Activated naive CD8-positive, alpha-beta T cell treated with anti-CD3 and anti-CD28 coated beads, Interleukin-2, amount 50 U/mL, for 24 hours (primary cell): ENCODE measurements at regions not wholly inside any gene's neighbourhood (a gene's known extent, or its start where the extent isn't known, plus 50 kb on each side); places are given as distances from the start of the nearest gene placed in this dataset.

Experiments used
- ATAC-seq: fragments of 150-1000 bp; cut with Tn5 transposase; one replicate; pipeline ENCODE4 v1.10.0; 2021
- DNase-seq: peaks from one replicate; pipeline ENCODE4 v3.0.0; 2021
- H3K27ac Mint-ChIP-seq: one replicate; pipeline ENCODE4 v1.8.0; 2021; ENCODE audit warnings: mild to moderate bottlenecking, mixed read lengths
- H3K27me3 Mint-ChIP-seq: one replicate; pipeline ENCODE4 v1.8.0; 2021; ENCODE audit warnings: mixed read lengths
- H3K36me3 Mint-ChIP-seq: one replicate; pipeline ENCODE4 v1.8.0; 2021; ENCODE audit warnings: low read depth, mixed read lengths
- H3K4me1 Mint-ChIP-seq: one replicate; pipeline ENCODE4 v1.8.0; 2021; ENCODE audit warnings: mixed read lengths
- H3K4me3 Mint-ChIP-seq: one replicate; pipeline ENCODE4 v1.8.0; 2021; ENCODE audit warnings: mild to moderate bottlenecking, moderate library complexity, mixed read lengths
- H3K9me3 Mint-ChIP-seq: one replicate; pipeline ENCODE4 v1.8.0; 2021; ENCODE audit warnings: mixed read lengths

DNA sequence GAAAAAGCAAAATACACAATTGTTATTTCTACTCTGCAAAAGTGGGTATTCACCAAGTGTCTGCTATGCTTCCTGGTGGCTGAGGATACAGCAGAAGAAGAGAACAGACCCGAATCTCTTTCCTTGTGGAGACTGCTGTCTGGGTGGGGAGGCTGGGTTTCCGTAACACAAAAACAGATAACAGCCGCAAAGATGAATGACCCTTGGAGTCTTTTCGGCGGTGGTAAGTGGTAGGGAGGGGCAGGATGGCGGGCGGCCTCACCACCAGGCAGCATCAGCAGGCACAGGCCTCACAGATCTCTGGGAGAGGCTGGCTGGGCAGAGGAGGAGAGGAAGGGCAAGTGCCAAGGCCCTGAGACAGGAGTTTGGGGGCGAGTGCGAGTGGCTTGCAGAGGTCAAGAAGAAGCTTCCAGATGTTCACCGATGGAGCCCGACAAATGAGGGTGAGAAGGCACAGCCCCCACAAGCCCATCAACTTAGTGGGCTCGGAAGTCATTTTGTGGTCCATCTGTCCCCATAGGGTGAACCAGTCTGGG, 164.2 kb downstream of the RHOU start:
- H3K4me3 Mint-ChIP-seq, result no peak overlapping the region
- H3K27ac Mint-ChIP-seq, result no peak overlapping the region
- no peaks in the 10 kb centered on the region for H3K9me3 Mint-ChIP-seq
- DNase-seq (no peak), ATAC-seq (no peak)
- H3K36me3 Mint-ChIP-seq, result no peaks in the 10 kb centered on the region
- H3K27me3 Mint-ChIP-seq, result no peaks in the 10 kb centered on the region
- no peaks in the 10 kb centered on the region for H3K4me1 Mint-ChIP-seq

DNA sequence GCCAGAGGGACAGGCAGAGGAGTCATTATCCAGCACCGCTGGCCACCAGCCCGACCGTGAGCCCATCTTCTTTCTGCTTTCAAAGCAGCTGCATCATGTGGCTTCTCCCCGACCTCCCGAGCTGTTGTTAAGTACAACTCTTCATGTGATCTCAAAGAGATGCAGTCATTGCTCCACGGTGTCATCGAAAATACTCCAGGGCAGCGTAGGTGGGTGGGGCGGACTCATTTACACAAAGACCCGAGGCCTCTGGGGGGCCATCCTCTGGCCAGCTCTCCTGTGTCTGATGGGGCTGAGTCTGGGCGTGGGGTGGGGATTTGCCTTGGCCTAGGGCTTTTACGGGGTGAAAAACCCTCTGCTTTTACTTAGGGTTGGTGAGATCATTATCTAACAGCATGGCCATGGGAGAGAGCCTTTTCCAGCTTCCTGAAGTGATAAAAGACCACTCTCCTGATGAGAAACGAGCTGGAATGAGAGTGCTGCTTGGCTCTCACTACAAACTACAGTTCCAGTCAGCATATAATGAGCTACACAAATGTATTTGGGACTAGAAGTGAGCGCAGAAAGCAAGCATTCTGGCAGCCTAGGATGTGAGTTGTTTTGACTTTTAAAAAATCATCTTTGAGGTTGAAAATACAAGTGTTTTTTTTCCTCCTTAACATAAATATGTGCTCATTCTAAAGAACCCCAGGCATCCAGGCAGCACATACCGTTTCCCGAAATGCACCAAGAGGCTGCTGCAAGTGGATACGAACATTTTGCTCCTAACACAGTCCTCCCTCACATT, 165.0 kb downstream of the RHOU start:
- no peaks in the 10 kb centered on the region for H3K27me3 Mint-ChIP-seq
- no peak overlapping the region for H3K4me3 Mint-ChIP-seq

DNA sequence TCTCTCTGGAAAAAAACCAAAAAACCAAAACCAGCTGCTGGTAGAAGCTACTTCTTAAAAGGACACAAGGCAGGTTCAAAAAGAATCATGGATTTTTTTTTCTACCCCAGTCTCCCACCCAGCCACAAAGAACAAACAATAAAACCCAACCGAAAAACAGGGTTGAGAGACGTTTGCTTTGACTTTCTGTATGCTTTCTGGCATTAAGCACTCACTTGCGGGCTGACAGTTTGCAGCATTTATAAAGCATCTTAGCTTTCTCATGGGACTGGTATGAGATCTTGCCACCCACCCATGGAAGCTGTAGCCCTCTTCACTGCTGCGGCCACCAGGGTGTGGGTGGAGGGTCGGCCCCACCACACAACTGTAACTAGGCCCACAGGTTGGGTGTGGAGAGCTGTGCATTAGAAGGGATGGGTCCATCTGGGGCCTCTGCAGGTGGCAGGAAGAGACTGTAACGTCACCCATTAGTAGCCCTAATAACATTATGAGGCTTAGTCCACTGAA, 165.7 kb downstream of the RHOU start:
- no peaks in the 10 kb centered on the region for H3K27me3 Mint-ChIP-seq
- H3K4me3 Mint-ChIP-seq, result no peak overlapping the region
- no peaks in the 10 kb centered on the region for H3K9me3 Mint-ChIP-seq
- DNase-seq (no peak), ATAC-seq (no peak)
- no peaks in the 10 kb centered on the region for H3K4me1 Mint-ChIP-seq
- no peak overlapping the region for H3K27ac Mint-ChIP-seq
- H3K36me3 Mint-ChIP-seq, result no peaks in the 10 kb centered on the region

More for the DNA sequence above, 165.0 kb downstream of the RHOU start:
- DNase-seq (no peak), ATAC-seq (no peak)
- Mint-ChIP-seq H3K9me3 (no peaks in the 10 kb centered on the region), H3K36me3 (no peaks in the 10 kb centered on the region), H3K27ac (no peak overlapping the region), H3K4me1 (no peaks in the 10 kb centered on the region)

DNA sequence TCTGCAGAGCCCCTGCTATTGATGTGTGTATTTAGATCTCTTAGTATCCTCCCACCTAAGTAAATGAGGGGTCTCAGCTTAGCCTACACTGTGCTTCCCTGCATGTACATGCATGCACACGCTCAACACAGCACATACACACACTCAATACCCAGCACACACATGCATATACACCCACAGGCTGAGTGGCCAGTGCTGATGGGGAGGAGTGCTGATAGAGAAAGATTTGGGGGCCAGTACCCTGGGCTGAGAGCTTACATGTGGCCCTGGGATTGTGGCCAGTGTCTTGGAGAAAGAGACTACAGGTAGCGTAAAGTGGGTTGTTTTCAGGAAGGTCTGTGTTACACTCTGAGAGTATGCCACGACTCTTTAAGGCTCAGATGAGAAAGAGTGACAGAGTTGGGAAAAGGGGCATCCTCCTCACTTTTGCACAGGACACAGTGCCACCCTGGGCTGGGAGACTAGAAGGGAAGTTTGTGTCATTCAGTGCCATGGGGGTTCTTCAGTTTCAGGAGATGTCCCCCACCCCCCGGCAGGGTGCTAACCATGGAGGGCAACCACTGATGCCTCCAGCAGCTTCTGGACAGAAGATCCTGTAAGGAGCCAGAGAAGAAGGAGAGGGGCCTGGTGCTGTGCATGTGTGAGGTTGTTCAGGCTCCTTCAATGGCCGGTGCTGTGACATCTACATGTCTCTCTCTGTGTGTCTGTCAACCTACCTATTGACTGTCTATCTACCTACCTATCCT, 166.8 kb downstream of the RHOU start:
- DNase-seq (no peak), ATAC-seq (no peak)
- H3K4me1 Mint-ChIP-seq, result no peaks in the 10 kb centered on the region
- H3K36me3 Mint-ChIP-seq, result no peaks in the 10 kb centered on the region
- H3K27me3 Mint-ChIP-seq, result no peaks in the 10 kb centered on the region
- no peak overlapping the region for H3K4me3 Mint-ChIP-seq
- no peak overlapping the region for H3K27ac Mint-ChIP-seq
- H3K9me3 Mint-ChIP-seq, result no peaks in the 10 kb centered on the region

DNA sequence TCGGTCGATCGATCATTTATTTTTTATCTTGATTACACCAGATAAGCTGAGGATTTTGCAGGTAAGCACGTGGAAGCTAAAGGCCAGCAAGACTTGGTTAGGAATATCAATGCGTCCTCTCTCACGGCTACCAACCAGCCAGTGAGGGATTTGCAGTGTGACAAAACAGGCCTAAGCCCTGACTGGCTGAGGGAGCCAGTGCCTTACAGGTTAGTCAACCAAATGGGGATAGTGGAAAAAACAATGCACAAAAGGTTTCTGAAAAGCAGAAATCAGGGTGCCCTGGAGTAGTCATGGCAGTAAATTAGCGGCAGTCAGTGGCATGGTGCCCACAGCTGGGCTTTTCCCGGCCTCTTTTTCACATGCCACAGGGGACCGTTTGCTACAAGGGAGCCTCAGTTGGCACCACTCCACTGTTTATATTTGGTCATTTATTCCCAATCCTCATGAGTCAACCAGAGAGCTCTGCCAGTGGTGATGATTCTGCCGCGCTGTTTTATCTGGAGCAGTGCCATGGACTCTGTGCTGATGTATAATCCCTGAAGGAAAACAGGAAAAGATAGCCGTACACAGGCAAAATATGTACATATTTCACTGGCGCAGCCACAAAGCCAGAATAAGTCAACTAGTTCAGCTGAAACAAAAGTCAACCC, 167.6 kb downstream of the RHOU start:
- Mint-ChIP-seq H3K4me3 (no peak overlapping the region), H3K4me1 (no peaks in the 10 kb centered on the region), H3K27me3 (no peaks in the 10 kb centered on the region), H3K36me3 (peaks cover under 1% of the 10 kb centered on the region), H3K27ac (no peak overlapping the region), H3K9me3 (no peaks in the 10 kb centered on the region)
- DNase-seq (no peak), ATAC-seq (no peak)

DNA sequence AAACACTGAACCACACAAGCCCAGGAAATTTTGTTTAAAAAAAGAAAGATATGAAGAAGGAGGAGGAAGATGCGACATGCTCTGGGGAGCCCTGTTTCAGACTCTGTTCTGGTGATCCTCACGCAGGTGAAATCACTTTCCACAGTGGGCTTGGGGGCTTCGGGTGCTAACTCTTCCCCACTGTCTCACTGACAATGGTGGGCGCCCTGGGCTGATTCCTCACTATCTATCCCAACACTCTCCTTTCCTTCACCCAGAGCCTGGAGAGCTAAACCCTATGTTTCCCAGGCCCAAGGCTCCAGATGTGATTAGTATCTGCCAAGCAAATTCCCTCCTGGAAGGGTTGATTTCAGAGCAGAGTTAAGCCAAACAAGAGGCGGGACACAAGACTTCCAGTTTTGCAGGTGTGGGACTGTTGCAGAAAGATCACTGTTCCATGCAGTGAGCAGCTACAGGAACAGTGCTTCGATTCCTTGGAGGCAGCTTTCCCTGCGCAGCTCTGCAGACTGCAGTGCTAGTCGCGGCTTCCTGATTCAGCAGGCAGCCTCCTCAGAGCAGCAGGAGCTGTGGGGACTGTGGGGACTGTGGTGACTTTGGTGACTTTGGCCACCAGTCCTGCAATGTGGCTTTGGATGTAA, 168.3 kb downstream of the RHOU start:
- peaks cover 2% of the 10 kb centered on the region for H3K36me3 Mint-ChIP-seq
- H3K27ac Mint-ChIP-seq, result no peak overlapping the region

DNA sequence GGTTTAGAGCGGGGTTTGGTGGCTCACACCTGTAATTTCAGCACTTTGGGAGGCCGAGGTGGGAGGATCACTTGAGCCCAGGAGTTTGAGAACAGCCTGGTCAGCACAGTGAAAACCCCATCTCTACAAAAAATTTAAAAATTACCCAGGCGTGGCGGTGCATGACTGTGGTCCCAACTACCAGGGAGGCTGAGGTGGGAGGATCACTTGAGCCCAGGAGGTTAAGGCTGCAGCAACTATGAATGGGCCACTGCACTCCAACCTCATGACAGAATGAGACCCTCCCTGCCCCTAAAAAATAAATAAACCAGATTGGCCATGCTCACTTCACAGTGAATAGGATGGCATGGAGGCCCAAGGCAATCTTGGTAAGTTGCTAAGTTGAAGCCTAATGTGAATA, 168.9 kb downstream of the RHOU start:
- Mint-ChIP-seq H3K4me1 (no peaks in the 10 kb centered on the region), H3K27me3 (no peaks in the 10 kb centered on the region), H3K27ac (no peak overlapping the region), H3K4me3 (no peak overlapping the region), H3K9me3 (no peaks in the 10 kb centered on the region), H3K36me3 (peaks cover 2% of the 10 kb centered on the region)
- ATAC-seq, result no peak
- DNase-seq, result no peak

More for the DNA sequence above, 168.3 kb downstream of the RHOU start:
- no peaks in the 10 kb centered on the region for H3K4me1 Mint-ChIP-seq
- DNase-seq, result no peak
- no peaks in the 10 kb centered on the region for H3K27me3 Mint-ChIP-seq
- no peaks in the 10 kb centered on the region for H3K9me3 Mint-ChIP-seq
- H3K4me3 Mint-ChIP-seq, result no peak overlapping the region
- ATAC-seq, result no peak

DNA sequence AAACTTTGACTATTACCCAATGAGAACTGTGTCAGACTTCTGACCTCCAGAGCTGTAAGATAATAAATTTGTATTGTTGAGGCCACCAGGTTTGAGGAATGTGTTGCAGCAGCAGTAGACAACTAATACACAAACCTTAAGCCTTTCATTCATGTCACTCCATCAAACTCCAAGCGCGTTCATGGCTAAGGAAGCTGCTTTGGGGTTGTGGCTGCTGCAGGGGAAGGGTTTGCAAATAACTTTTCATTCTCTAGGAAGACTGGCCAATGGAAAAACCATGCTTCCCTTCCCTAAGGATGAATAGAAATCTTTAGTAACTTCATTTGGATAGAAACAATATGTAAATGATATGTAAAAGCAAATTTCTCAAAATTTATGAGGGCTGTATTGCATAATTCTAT, 170.4 kb downstream of the RHOU start:
- Mint-ChIP-seq H3K4me1 (no peaks in the 10 kb centered on the region), H3K36me3 (peaks cover 2% of the 10 kb centered on the region), H3K27me3 (no peaks in the 10 kb centered on the region), H3K4me3 (no peak overlapping the region), H3K9me3 (no peaks in the 10 kb centered on the region), H3K27ac (no peak overlapping the region)
- DNase-seq (no peak), ATAC-seq (no peak)

DNA sequence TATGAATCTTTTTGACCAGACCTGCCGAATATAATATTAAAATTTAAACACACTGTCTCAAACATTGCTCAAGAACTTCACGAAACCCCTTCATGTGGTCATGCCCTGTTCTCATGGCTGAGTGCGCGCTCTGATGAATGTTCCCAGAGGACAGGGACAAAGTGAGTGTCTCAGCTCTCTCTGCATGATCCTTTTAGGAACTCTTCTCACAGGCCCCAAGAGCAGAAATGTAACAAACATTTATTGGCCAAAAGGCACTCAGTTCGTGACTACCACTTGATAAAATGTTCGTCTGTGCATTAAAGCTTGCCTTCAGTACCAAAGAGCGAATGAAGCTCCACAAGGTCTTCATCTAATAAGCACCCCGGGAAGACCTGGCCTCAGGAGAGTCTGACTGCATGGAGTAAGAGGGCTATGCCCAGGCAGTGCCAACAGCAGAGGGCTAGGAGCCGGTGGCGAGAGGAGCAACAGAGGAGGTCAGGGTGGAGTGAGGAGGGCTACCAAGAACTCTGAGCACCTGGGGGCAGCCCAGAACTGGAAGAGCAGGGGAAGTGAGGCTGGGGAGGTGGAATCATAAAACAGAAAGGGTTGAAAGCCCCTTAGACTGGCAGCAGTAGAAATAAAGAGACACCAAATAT, 171.1 kb downstream of the RHOU start:
- DNase-seq (no peak), ATAC-seq (no peak)
- Mint-ChIP-seq H3K9me3 (no peaks in the 10 kb centered on the region), H3K4me1 (no peaks in the 10 kb centered on the region), H3K27me3 (no peaks in the 10 kb centered on the region), H3K4me3 (no peak overlapping the region), H3K36me3 (peaks cover 2% of the 10 kb centered on the region), H3K27ac (no peak overlapping the region)

DNA sequence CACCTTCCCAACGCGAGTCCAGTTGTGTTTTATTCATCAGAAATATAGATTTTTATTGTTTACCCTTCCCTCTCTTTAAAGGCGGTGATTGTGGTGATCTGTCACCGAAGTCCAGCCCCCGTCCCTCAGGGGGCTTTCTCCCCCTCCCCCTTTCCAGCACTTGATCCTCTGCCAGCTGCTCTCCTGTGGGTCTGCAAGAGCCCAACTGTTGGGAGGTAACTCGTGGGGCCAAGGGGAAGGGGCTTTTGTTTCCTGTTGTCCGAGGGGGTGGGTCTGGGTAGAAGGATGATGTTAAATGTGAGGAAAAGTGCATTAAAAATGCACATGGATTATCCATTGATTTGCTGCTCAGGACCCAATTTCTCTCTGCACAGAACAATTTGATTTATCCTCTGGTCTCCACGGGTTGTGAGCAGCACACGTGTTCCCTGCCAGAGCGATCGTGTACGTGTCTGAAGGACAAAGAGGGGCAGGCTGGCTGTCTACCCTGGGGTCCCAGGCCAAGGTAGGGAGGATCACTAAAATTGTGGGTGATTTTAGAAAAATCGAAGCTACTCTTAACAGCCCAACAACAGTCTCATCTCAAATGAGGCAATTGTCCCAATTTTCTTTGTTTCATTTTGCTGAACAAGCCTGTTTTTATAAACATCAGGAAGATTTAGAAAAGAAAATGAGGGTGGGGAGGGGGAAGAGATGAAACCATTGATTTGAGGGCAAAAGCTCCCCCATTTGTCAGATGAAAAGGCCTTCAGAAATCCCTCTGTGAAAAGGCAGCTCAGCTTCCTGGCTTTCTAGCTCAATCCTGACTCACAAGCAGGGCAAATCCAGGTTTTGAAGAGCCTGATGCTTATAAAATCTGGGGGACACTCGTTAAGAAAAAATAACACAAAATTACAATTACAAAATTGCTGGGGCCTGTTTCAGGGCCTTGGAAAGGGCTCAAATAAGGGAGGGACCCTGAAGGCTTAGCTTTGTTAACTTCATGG, 176.2 kb downstream of the RHOU start:
- Mint-ChIP-seq H3K4me1 (no peaks in the 10 kb centered on the region), H3K36me3 (peaks cover 2% of the 10 kb centered on the region), H3K4me3 (no peak overlapping the region), H3K9me3 (peaks cover 3% of the 10 kb centered on the region), H3K27ac (no peak overlapping the region), H3K27me3 (no peaks in the 10 kb centered on the region)
- ATAC-seq (no peak), DNase-seq (no peak)

DNA sequence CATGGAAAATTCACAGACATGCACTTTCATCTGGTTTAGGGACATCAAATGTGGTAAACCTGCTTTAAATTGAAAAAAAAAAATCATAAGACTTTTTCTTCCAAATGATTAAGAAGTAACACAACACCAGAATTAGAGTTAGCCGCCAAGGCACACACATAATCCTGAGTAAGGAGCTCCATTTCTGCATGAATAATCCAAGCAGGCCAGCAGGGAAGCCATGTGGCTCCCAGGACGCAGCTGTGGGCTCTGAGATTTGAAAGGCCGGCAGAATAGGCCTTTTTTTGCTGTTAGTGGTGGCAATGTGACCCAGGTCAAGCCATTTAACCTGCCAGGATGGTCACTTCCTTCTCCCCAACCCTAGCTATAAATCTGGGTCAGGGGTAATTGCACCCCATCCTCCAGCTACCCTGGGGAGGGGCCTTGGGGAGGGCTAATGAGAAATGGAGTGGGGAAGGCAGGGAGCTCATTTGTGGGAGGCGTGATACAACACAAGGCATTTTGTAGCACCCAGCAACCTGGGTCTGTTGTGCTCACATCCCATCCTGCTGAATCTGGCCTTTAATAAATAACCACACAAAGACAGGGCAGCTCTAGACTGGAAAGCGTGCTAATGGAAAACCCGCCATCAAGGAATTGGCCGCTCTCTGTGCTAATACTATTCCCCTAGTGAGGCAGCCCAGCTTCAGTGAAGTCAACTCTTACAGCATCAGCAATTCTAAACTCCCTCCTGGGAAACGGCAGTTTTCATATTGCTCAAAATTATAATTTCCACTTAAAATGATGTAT, 178.5 kb downstream of the RHOU start:
- H3K9me3 Mint-ChIP-seq, result peaks cover 3% of the 10 kb centered on the region
- no peak for ATAC-seq
- H3K27me3 Mint-ChIP-seq, result no peaks in the 10 kb centered on the region
- no peak overlapping the region for H3K4me3 Mint-ChIP-seq
- no peak overlapping the region for H3K27ac Mint-ChIP-seq
- H3K4me1 Mint-ChIP-seq, result no peaks in the 10 kb centered on the region
- no peak for DNase-seq
- no peaks in the 10 kb centered on the region for H3K36me3 Mint-ChIP-seq

DNA sequence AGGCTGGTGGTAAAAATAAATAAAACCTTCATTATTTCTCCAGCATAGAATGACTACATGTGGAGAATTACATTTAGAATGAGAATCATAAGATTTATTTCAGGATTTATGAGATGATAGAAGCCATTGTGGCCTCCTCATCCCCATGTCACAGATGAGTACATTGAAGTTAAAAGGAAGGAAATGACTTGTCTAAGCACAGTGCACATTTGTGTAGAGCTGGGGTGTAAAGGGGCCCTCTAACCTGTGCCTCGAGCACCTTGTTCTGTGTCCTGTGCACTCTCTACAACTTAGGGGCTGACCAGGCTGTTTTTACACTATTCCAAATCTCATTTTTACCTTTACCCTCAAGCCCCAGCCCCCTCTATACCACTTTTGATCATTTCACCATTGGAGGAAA, 179.4 kb downstream of the RHOU start:
- ATAC-seq (no peak), DNase-seq (no peak)
- Mint-ChIP-seq H3K27ac (no peak overlapping the region), H3K4me3 (no peak overlapping the region), H3K27me3 (no peaks in the 10 kb centered on the region), H3K4me1 (no peaks in the 10 kb centered on the region), H3K36me3 (no peaks in the 10 kb centered on the region), H3K9me3 (peaks cover 3% of the 10 kb centered on the region)
